ENCODE measurements at regions not wholly inside any gene's neighbourhood (a gene's known extent, or its start where the extent isn't known, plus 50 kb on each side); places are given as distances from the start of the nearest gene placed in this dataset.
"Not testable (repeated sequence)": the region's sequence is repeated elsewhere in the genome, so short reads cannot be mapped to it uniquely, and the experiment has no call there.

- H3K4me1 Mint-ChIP-seq, result no peaks in the 10 kb centered on the region
- H3K9me3 Mint-ChIP-seq, result peaks cover 4% of the 10 kb centered on the region
- no peak for ATAC-seq (ENCODE audit: low read depth)
- H3K27ac Mint-ChIP-seq, result no peak overlapping the region
- no peak for DNase-seq
- POLR2A ChIA-PET, result no interaction called here
- no peaks in the 10 kb centered on the region for H3K36me3 Mint-ChIP-seq
- H3K27me3 Mint-ChIP-seq, result no peaks in the 10 kb centered on the region
- H3K4me3 Mint-ChIP-seq, result no peak overlapping the region
These were observed 175.8 kb upstream of the MMADHC start for GRCh38 chr2:149763358-149763757.

GRCh38 chr2:149761611-149762010, 174.0 kb upstream of the MMADHC start:
- Mint-ChIP-seq H3K4me3 (no peak overlapping the region), H3K36me3 (no peaks in the 10 kb centered on the region), H3K27me3 (no peaks in the 10 kb centered on the region), H3K27ac (no peak overlapping the region), H3K9me3 (peaks cover 6% of the 10 kb centered on the region), H3K4me1 (no peaks in the 10 kb centered on the region)
- no peak for ATAC-seq (ENCODE audit: low read depth)
- POLR2A ChIA-PET, result no interaction called here
- no peak for DNase-seq

- H3K9me3 Mint-ChIP-seq; H3K27me3 Mint-ChIP-seq; H3K4me3 Mint-ChIP-seq; ATAC-seq (ENCODE audit: low read depth); H3K36me3 Mint-ChIP-seq; H3K27ac Mint-ChIP-seq; POLR2A ChIA-PET; H3K4me1 Mint-ChIP-seq; DNase-seq: not testable (repeated sequence)
These were observed 171.8 kb upstream of the MMADHC start for GRCh38 chr2:149759382-149759781.

GRCh38 chr2:149754722-149755121, 167.1 kb upstream of the MMADHC start:
- H3K36me3 Mint-ChIP-seq; H3K9me3 Mint-ChIP-seq; H3K4me1 Mint-ChIP-seq; H3K4me3 Mint-ChIP-seq; DNase-seq; ATAC-seq (ENCODE audit: low read depth); POLR2A ChIA-PET; H3K27me3 Mint-ChIP-seq; H3K27ac Mint-ChIP-seq: not testable (repeated sequence)

DNA sequence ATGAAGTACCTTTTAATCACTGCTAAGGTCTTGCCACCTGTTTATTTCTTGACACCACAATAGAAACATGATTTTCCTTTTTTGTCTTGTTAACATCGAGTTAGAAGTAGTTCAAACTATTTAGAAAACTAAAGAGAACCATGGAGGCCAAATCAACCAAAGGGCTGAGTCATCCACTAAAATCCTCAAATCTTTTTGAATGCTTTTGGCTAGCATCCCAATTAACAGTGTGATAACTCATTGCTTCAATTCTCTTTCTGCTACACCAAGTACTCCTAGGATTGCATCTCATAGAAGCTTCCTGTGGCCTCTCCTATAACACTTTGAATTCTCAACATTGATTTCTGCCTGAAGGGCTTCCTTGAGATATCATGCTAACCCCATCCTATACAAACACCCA, 159.9 kb upstream of the MMADHC start:
- POLR2A ChIA-PET, result no interaction called here
- Mint-ChIP-seq H3K27me3 (no peaks in the 10 kb centered on the region), H3K36me3 (no peaks in the 10 kb centered on the region), H3K4me3 (no peak overlapping the region), H3K27ac (no peak overlapping the region), H3K9me3 (no peaks in the 10 kb centered on the region), H3K4me1 (no peaks in the 10 kb centered on the region)
- ATAC-seq (ENCODE audit: low read depth) (no peak), DNase-seq (no peak)

DNA sequence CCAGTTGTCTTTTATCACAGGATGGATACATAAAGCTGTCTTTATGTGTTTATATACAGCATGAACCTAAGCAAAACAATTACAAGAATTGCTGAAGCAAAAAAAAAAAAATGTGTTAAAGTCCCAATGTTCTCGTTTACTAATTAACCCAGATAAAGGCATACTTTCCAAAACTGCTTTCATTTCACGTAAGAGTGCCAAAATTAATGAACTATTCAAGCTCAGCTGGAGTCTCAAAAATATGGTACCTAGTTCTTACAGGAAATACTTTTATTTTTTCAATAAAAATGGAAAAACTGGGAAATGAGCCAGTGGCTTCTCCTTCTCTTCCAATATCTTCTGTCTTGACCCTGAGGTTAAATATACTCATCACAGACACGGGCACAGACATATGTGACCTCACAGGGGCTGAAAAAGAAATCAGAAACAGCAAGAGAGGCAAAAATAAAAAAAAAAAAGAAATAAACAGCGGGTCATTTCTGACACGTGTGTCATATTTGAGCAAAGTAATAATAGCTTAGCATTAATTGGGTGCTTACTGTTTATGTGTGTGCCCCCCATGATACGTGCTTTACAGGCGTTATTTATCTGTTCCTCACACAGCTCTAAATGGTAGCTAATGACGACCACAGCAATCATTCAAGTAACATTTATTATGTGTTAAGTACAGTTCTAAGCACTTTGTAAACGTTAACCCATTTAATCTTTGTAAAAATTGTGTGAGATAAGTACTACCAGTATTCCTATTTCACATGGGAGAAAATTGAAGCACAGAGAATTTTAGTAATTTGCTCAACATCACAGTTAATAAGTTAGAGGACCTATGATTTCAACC, 158.0 kb upstream of the MMADHC start:
- Mint-ChIP-seq H3K4me3 (no peak overlapping the region), H3K27me3 (no peaks in the 10 kb centered on the region), H3K36me3 (no peaks in the 10 kb centered on the region), H3K4me1 (no peaks in the 10 kb centered on the region), H3K9me3 (no peaks in the 10 kb centered on the region), H3K27ac (no peak overlapping the region)
- DNase-seq (no peak), ATAC-seq (ENCODE audit: low read depth) (no peak)
- POLR2A ChIA-PET, result no interaction called here

DNA sequence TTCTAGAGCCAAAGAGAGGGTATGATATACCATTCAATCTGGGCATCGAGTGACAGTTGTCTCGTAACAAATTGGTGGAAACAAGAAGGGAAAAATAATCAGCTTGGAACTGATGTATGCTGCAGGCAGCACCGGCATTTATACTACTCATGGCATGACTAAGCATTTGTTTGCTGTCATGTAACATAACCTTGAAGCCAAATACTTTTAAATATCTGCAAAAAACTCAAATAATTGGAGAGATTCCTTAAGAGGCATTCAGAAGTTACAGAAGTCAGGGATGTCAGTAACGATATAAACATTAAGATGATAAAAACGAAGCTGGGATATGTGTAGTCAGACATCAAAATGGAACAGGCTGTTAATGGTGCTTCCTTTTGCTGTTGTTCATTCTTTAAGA, 157.3 kb upstream of the MMADHC start:
- Mint-ChIP-seq H3K27me3 (no peaks in the 10 kb centered on the region), H3K27ac (no peak overlapping the region), H3K4me1 (no peaks in the 10 kb centered on the region), H3K4me3 (no peak overlapping the region), H3K36me3 (no peaks in the 10 kb centered on the region), H3K9me3 (no peaks in the 10 kb centered on the region)
- no peak for ATAC-seq (ENCODE audit: low read depth)
- no peak for DNase-seq
- POLR2A ChIA-PET, result no interaction called here

DNA sequence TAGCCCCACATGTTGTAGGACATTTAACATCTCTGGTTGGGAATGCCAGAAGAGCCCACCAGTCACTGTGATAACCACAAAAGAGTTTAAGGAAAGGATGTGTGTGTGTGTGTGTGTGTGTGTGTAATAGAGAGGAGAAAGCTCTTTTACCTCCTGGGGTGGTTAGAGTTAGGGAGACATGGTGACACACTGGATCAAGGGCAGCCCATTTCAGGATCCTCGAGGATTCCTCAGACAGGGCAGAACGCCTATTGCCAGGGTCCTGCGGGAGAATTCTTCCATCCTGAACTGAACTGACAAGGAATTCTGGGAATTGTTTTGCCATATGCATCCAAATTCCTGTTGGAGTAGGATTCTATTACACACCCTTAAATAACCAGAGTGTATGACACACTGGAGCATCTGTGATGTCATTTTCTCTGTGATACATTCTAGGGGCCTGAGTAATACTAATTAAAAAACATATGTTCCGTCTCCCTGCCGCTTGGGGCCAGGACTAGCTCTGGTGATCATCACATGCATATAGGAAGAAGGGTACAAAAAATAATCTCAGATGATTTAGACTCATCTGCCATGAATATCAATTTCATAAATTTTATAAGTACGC, 156.4 kb upstream of the MMADHC start:
- ATAC-seq (ENCODE audit: low read depth), result no peak
- H3K27ac Mint-ChIP-seq, result no peak overlapping the region
- POLR2A ChIA-PET, result no interaction called here
- no peaks in the 10 kb centered on the region for H3K27me3 Mint-ChIP-seq
- H3K4me1 Mint-ChIP-seq, result no peaks in the 10 kb centered on the region
- no peaks in the 10 kb centered on the region for H3K9me3 Mint-ChIP-seq
- no peaks in the 10 kb centered on the region for H3K36me3 Mint-ChIP-seq
- DNase-seq, result no peak
- H3K4me3 Mint-ChIP-seq, result no peak overlapping the region

- no peak overlapping the region for H3K27ac Mint-ChIP-seq
These were observed 154.1 kb upstream of the MMADHC start for GRCh38 chr2:149741646-149742045.

GRCh38 chr2:149740490-149740889, 152.9 kb upstream of the MMADHC start:
- Mint-ChIP-seq H3K4me1 (no peaks in the 10 kb centered on the region), H3K27me3 (no peaks in the 10 kb centered on the region), H3K4me3 (no peak overlapping the region), H3K27ac (no peak overlapping the region), H3K36me3 (no peaks in the 10 kb centered on the region), H3K9me3 (no peaks in the 10 kb centered on the region)
- no peak for ATAC-seq (ENCODE audit: low read depth)
- POLR2A ChIA-PET, result no interaction called here
- no peak for DNase-seq

More at GRCh38 chr2:149741646-149742045, 154.1 kb upstream of the MMADHC start:
- Mint-ChIP-seq H3K4me1 (no peaks in the 10 kb centered on the region), H3K27me3 (no peaks in the 10 kb centered on the region), H3K4me3 (no peak overlapping the region), H3K9me3 (no peaks in the 10 kb centered on the region), H3K36me3 (no peaks in the 10 kb centered on the region)
- DNase-seq, result no peak
- no peak for ATAC-seq (ENCODE audit: low read depth)
- POLR2A ChIA-PET, result no interaction called here

GRCh38 chr2:149739883-149740265, 152.3 kb upstream of the MMADHC start:
- DNase-seq (no peak), ATAC-seq (ENCODE audit: low read depth) (no peak)
- Mint-ChIP-seq H3K4me3 (no peak overlapping the region), H3K9me3 (no peaks in the 10 kb centered on the region), H3K36me3 (no peaks in the 10 kb centered on the region), H3K27ac (no peak overlapping the region), H3K4me1 (no peaks in the 10 kb centered on the region), H3K27me3 (no peaks in the 10 kb centered on the region)
- POLR2A ChIA-PET, result no interaction called here

DNA sequence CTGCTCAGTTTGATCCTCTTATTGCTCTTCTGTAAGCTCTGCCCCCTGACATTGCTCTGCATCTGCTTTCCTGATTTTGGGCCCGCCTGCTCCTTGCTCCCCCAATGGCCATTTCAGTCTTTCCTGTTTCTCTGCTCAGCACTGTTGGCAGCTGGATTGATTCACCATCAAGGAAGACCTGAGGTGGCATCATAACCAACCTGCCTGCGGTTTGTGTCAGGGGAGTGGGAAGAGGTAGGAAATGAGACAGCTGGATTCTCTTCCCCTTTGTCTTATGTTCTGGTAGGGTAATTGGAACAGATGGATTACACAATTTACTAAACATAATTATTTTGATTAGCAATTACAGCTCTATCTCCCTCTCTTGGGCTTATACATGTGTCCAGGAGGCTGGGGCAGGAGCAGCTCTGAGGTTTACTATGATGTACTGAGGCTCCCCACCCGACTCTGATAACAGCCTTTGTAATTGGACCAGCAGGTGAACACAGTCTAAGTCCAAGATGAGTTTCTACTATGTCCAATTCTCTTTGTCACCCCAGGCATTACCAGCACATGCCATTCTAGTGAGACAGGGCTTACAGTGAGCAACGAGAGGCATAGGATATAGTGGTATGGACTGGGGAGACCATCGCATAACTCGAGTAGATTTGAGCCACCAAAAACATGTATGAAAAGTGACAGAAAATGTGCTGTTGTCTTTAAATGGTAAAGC, 151.8 kb upstream of the MMADHC start:
- H3K27ac Mint-ChIP-seq, result no peak overlapping the region
- no peaks in the 10 kb centered on the region for H3K4me1 Mint-ChIP-seq
- no peaks in the 10 kb centered on the region for H3K36me3 Mint-ChIP-seq

GRCh38 chr2:149738767-149739166, 151.2 kb upstream of the MMADHC start:
- POLR2A ChIA-PET, result no interaction called here
- H3K4me3 Mint-ChIP-seq, result no peak overlapping the region
- H3K4me1 Mint-ChIP-seq, result no peaks in the 10 kb centered on the region
- ATAC-seq (ENCODE audit: low read depth) (no peak), DNase-seq (no peak)
- no peaks in the 10 kb centered on the region for H3K9me3 Mint-ChIP-seq
- no peaks in the 10 kb centered on the region for H3K27me3 Mint-ChIP-seq
- H3K36me3 Mint-ChIP-seq, result no peaks in the 10 kb centered on the region
- H3K27ac Mint-ChIP-seq, result no peak overlapping the region

More for the DNA sequence above, 151.8 kb upstream of the MMADHC start:
- ATAC-seq (ENCODE audit: low read depth) (no peak), DNase-seq (no peak)
- POLR2A ChIA-PET, result no interaction called here
- Mint-ChIP-seq H3K27me3 (no peaks in the 10 kb centered on the region), H3K4me3 (no peak overlapping the region), H3K9me3 (no peaks in the 10 kb centered on the region)

- Mint-ChIP-seq H3K27ac (no peak overlapping the region), H3K4me1 (no peaks in the 10 kb centered on the region), H3K27me3 (no peaks in the 10 kb centered on the region), H3K4me3 (no peak overlapping the region), H3K9me3 (no peaks in the 10 kb centered on the region), H3K36me3 (no peaks in the 10 kb centered on the region)
- POLR2A ChIA-PET, result no interaction called here
- DNase-seq, result no peak
- no peak for ATAC-seq (ENCODE audit: low read depth)
These were observed 150.3 kb upstream of the MMADHC start for GRCh38 chr2:149737896-149738295.

All from activated naive CD8-positive, alpha-beta T cell treated with anti-CD3 and anti-CD28 coated beads, Interleukin-2, amount 10 ng/mL, durations not matched to agents 7 days and 5 days (primary cell).